HL-60 (cell line): ENCODE measurements at regions not wholly inside any gene's neighbourhood (a gene's known extent, or its start where the extent isn't known, plus 50 kb on each side); places are given as distances from the start of the nearest gene placed in this dataset.

Source experiments
- DNase-seq, 2 experiments: peaks; one replicate each; pipeline ENCODE4 v3.0.0-alpha.2; 2010 to 2020; ENCODE audit warnings: low read depth in 1 of 2, low spot score in 1 of 2
- H3K27ac ChIP-seq: fragments of 250-450 bp; sonication (Bioruptor Pico); replicated peaks from 2 replicates; pipeline ENCODE4 v1.5.1; 2020; ENCODE audit warnings: mild to moderate bottlenecking, moderate library complexity
- H3K27me3 ChIP-seq: fragments of 250-450 bp; sonication (Bioruptor Pico); 2 replicates; pipeline ENCODE4 v1.5.1; 2021; ENCODE audit warnings: mild to moderate bottlenecking, moderate library complexity; ENCODE audit not compliant: insufficient read depth, poor library complexity, severe bottlenecking
- H3K4me3 ChIP-seq: replicated peaks from 2 replicates; pipeline ENCODE4 v1.5.1; 2011; ENCODE audit warnings: mild to moderate bottlenecking, control low read depth, low read length; ENCODE audit not compliant: insufficient read depth
- GABPA ChIP-seq: IDR thresholded peaks from 2 replicates; pipeline ENCODE4 v1.6.1; 2012; ENCODE audit warnings: low read depth
- POLR2AphosphoS5 ChIP-seq: IDR thresholded peaks from 2 replicates; pipeline ENCODE4 v1.6.1; 2012; ENCODE audit warnings: low read depth
- SPI1 ChIP-seq: IDR thresholded peaks from 2 replicates; pipeline ENCODE4 v1.6.1; 2012; ENCODE audit warnings: low read depth, mild to moderate bottlenecking, borderline replicate concordance
- TF ChIP-seq, protein P1 (sequence below): IDR thresholded peaks from one replicate; pipeline ENCODE4 v1.5.1; 2011; ENCODE audit warnings: low read length, control low read depth, inconsistent platforms; ENCODE audit not compliant: insufficient read depth
- TF ChIP-seq, protein P2 (sequence below): IDR thresholded peaks from 2 replicates; pipeline ENCODE4 v1.6.1; 2012; ENCODE audit warnings: low read depth; ENCODE audit not compliant: insufficient replicate concordance

DNA sequence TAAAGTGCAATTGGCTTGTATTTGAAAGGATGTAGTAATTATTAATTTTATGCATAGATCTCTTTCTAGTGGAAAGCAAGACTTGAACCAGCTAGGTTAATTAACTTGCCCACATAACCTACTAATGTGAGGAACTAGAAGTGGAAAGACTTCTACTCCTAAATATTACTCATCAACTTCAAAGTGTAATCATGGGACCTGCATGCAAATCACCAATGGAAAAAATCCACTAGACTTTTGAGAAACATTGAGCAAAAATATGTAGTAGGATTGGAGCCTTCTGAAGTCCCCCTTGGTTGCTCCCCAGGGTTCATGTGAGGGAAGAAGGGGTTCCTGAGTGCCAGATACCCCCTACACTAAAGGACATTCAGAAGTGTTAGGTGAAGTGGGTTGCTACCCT is 240.2 kb downstream of the PTEN start:
- H3K27me3 ChIP-seq, result no peaks in the 10 kb centered on the region
- H3K27ac ChIP-seq, result no peak overlapping the region
- no peak for DNase-seq
- no peak for TF ChIP-seq POLR2AphosphoS5
- no peak for TF ChIP-seq SPI1
- TF ChIP-seq GABPA, result no peak
- TF ChIP-seq, protein P1, sequence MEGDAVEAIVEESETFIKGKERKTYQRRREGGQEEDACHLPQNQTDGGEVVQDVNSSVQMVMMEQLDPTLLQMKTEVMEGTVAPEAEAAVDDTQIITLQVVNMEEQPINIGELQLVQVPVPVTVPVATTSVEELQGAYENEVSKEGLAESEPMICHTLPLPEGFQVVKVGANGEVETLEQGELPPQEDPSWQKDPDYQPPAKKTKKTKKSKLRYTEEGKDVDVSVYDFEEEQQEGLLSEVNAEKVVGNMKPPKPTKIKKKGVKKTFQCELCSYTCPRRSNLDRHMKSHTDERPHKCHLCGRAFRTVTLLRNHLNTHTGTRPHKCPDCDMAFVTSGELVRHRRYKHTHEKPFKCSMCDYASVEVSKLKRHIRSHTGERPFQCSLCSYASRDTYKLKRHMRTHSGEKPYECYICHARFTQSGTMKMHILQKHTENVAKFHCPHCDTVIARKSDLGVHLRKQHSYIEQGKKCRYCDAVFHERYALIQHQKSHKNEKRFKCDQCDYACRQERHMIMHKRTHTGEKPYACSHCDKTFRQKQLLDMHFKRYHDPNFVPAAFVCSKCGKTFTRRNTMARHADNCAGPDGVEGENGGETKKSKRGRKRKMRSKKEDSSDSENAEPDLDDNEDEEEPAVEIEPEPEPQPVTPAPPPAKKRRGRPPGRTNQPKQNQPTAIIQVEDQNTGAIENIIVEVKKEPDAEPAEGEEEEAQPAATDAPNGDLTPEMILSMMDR, result no peak
- TF ChIP-seq, protein P2, sequence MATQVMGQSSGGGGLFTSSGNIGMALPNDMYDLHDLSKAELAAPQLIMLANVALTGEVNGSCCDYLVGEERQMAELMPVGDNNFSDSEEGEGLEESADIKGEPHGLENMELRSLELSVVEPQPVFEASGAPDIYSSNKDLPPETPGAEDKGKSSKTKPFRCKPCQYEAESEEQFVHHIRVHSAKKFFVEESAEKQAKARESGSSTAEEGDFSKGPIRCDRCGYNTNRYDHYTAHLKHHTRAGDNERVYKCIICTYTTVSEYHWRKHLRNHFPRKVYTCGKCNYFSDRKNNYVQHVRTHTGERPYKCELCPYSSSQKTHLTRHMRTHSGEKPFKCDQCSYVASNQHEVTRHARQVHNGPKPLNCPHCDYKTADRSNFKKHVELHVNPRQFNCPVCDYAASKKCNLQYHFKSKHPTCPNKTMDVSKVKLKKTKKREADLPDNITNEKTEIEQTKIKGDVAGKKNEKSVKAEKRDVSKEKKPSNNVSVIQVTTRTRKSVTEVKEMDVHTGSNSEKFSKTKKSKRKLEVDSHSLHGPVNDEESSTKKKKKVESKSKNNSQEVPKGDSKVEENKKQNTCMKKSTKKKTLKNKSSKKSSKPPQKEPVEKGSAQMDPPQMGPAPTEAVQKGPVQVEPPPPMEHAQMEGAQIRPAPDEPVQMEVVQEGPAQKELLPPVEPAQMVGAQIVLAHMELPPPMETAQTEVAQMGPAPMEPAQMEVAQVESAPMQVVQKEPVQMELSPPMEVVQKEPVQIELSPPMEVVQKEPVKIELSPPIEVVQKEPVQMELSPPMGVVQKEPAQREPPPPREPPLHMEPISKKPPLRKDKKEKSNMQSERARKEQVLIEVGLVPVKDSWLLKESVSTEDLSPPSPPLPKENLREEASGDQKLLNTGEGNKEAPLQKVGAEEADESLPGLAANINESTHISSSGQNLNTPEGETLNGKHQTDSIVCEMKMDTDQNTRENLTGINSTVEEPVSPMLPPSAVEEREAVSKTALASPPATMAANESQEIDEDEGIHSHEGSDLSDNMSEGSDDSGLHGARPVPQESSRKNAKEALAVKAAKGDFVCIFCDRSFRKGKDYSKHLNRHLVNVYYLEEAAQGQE, result no peak
- H3K4me3 ChIP-seq, result no peak overlapping the region

DNA sequence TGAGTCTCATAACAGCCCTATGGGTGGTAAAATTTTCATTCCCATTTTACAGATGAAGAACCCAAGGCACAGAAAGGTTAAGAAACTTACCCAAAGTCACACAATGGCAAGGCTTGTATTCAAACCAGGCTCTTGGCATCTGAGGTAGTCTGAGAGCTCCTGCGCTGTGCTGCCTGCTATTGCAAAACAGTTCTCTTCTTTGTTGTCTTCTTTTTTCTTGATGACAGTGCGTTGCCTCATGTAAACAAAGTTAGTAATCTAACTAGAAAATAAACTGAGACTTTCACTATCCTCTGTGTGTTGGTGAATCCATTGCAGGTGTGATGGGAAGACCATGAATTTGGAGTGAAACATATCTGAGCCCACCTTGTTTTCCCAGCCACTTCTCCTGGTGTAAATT is 240.8 kb downstream of the PTEN start:
- Histone ChIP-seq H3K27ac (no peak overlapping the region), H3K27me3 (no peaks in the 10 kb centered on the region), H3K4me3 (no peak overlapping the region)

GRCh38 chr10:88106366-88106765 is 242.9 kb downstream of the PTEN start:
- peak in 1 of 2 experiments; percentile 74 for DNase-seq
- no peak overlapping the region for H3K4me3 ChIP-seq
- peak; percentile 63; the same call in 1 of the 2 replicates for TF ChIP-seq SPI1
- TF ChIP-seq POLR2AphosphoS5, result no peak
- TF ChIP-seq, protein P1, result no peak

More for the DNA sequence above, 240.8 kb downstream of the PTEN start:
- no peak for DNase-seq
- TF ChIP-seq, protein P2, result no peak
- no peak for TF ChIP-seq POLR2AphosphoS5
- no peak for TF ChIP-seq SPI1
- TF ChIP-seq, protein P1, result no peak
- no peak for TF ChIP-seq GABPA

More at GRCh38 chr10:88106366-88106765, 242.9 kb downstream of the PTEN start:
- H3K27ac ChIP-seq, result peak overlapping the region; percentile 78
- no peaks in the 10 kb centered on the region for H3K27me3 ChIP-seq
